ENCODE measurements at regions not wholly inside any gene's neighbourhood (a gene's known extent, or its start where the extent isn't known, plus 50 kb on each side); places are given as distances from the start of the nearest gene placed in this dataset.

DNA sequence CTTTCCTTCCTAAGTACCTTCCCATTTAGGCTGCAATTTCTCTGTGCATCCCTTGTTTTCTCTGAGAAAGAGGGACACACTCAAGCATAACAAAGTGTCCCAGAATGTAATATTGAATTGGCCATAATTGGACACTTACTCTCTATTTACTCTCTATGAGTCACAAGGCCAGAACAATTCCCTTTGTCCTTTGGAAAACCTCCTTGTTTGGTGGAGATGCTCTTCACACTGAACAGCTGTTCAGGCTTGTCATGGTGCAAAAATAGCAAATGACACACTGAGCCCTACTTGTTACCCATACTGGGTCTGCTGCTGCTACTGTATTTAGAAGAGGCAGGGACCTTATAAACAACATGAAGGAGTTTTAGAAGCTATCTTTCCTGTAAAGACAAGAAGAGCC is 1590.5 kb upstream of the TMEM132C start:
- Histone ChIP-seq H3K4me2 (no peak overlapping the region), H3F3A (ENCODE audit: insufficient read depth, low read depth) (no peaks in the 10 kb centered on the region), H3K4me1 (replicated peaks; ENCODE audit: insufficient read depth) (no peaks in the 10 kb centered on the region), H3K4me3 (no peak overlapping the region), H2AFZ (no peak overlapping the region), H3K27ac (no peak overlapping the region), H3K9me3 (ENCODE audit: insufficient read depth, low read depth) (no peaks in the 10 kb centered on the region), H3K9me2 (ENCODE audit: insufficient read depth) (no peaks in the 10 kb centered on the region), H3K36me3 (ENCODE audit: low read depth) (no peaks in the 10 kb centered on the region), H3K27me3 (ENCODE audit: insufficient read depth, low read depth) (no peaks in the 10 kb centered on the region), H4K20me1 (ENCODE audit: insufficient read depth) (no peaks in the 10 kb centered on the region), H3K79me2 (ENCODE audit: low read depth) (no peaks in the 10 kb centered on the region)
- CTCF ChIA-PET: no interaction called here
- intact Hi-C loops (cut with micrococcal nuclease; ENCODE audit: unreplicated experiment): no loop called here
- POLR2A ChIA-PET (ENCODE audit: unreplicated experiment): no interaction called here
- TF ChIP-seq, protein P1, sequence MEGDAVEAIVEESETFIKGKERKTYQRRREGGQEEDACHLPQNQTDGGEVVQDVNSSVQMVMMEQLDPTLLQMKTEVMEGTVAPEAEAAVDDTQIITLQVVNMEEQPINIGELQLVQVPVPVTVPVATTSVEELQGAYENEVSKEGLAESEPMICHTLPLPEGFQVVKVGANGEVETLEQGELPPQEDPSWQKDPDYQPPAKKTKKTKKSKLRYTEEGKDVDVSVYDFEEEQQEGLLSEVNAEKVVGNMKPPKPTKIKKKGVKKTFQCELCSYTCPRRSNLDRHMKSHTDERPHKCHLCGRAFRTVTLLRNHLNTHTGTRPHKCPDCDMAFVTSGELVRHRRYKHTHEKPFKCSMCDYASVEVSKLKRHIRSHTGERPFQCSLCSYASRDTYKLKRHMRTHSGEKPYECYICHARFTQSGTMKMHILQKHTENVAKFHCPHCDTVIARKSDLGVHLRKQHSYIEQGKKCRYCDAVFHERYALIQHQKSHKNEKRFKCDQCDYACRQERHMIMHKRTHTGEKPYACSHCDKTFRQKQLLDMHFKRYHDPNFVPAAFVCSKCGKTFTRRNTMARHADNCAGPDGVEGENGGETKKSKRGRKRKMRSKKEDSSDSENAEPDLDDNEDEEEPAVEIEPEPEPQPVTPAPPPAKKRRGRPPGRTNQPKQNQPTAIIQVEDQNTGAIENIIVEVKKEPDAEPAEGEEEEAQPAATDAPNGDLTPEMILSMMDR (conservative IDR thresholded peaks at IDR 0.05): no peak
- no peak for DNase-seq
- BruUV-seq (replicated peaks): no TSS peak

DNA sequence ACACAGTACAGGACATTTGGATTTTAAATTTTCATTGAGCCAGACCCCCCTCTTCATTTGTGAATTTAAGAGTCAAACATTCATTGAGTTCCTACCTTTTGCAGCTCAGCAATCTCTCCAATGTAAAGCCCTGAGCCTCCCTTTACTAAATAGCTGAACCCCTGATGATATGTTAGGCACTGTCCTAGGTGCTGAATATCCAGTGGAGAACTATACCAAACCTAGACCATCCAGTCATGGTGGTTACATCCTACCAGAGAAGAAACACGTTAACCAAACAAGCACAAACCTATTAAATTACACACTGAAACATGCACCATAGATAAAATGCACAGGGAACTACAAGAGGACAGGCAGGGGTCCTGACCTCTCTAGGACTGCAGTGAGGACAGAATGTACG is 1585.3 kb upstream of the TMEM132C start:
- intact Hi-C loops (cut with micrococcal nuclease; ENCODE audit: unreplicated experiment): no loop called here
- no TSS peak for BruUV-seq (replicated peaks)
- TF ChIP-seq, protein P1 (conservative IDR thresholded peaks at IDR 0.05): no peak
- no peak for TF ChIP-seq EZH2 (IDR thresholded peaks at IDR 0.05; ENCODE audit: low read depth)
- Histone ChIP-seq H2AFZ (no peak overlapping the region), H3K4me1 (replicated peaks; ENCODE audit: insufficient read depth) (no peaks in the 10 kb centered on the region), H3K79me2 (ENCODE audit: low read depth) (no peaks in the 10 kb centered on the region), H3K9me3 (ENCODE audit: insufficient read depth, low read depth) (no peaks in the 10 kb centered on the region), H3F3A (ENCODE audit: insufficient read depth, low read depth) (no peaks in the 10 kb centered on the region), H3K4me3 (no peak overlapping the region), H3K36me3 (ENCODE audit: low read depth) (no peaks in the 10 kb centered on the region), H3K9me2 (ENCODE audit: insufficient read depth) (no peaks in the 10 kb centered on the region), H3K27ac (no peak overlapping the region), H3K4me2 (no peak overlapping the region), H4K20me1 (ENCODE audit: insufficient read depth) (no peaks in the 10 kb centered on the region), H3K27me3 (ENCODE audit: insufficient read depth, low read depth) (no peaks in the 10 kb centered on the region)
- CTCF ChIA-PET: interaction anchor here (0.6 kb wide), 1 partner anchor 295 kb away, joined by 4 read pairs; no protein-coding TSS in a partner anchor
- DNase-seq: no peak
- POLR2A ChIA-PET (ENCODE audit: unreplicated experiment): no interaction called here

DNA sequence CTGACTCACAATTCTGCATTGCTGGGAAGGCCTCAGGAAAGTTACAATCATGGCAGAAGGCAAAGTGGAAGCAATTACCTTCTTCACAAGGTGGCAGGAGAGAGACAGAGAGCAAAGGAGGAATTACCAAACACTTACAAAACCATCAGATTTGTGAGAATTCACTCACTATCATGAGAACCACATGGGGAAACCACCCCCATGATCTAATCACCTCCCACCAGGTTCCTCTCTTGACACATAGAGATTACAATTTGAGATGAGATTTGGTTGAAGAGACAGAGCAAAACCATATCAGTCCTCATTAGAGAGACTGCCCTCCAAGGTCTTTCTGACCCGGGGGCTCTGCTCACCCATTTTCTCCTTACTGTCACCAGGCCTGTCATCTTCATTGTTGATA is 1582.3 kb upstream of the TMEM132C start:
- no peaks in the 10 kb centered on the region for H3K36me3 ChIP-seq (ENCODE audit: low read depth)
- H3K4me1 ChIP-seq (replicated peaks; ENCODE audit: insufficient read depth): no peaks in the 10 kb centered on the region
- no TSS peak for BruUV-seq (replicated peaks)
- CTCF ChIA-PET: no interaction called here
- POLR2A ChIA-PET (ENCODE audit: unreplicated experiment): no interaction called here
- no peak overlapping the region for H2AFZ ChIP-seq
- TF ChIP-seq, protein P1 (conservative IDR thresholded peaks at IDR 0.05): no peak
- no peak for TF ChIP-seq EZH2 (IDR thresholded peaks at IDR 0.05; ENCODE audit: low read depth)
- H3K27me3 ChIP-seq (ENCODE audit: insufficient read depth, low read depth): no peaks in the 10 kb centered on the region
- intact Hi-C loops (cut with micrococcal nuclease; ENCODE audit: unreplicated experiment): no loop called here
- H3K9me3 ChIP-seq (ENCODE audit: insufficient read depth, low read depth): no peaks in the 10 kb centered on the region
- H3F3A ChIP-seq (ENCODE audit: insufficient read depth, low read depth): no peaks in the 10 kb centered on the region
- no peaks in the 10 kb centered on the region for H3K9me2 ChIP-seq (ENCODE audit: insufficient read depth)
- no peaks in the 10 kb centered on the region for H3K79me2 ChIP-seq (ENCODE audit: low read depth)
- H3K4me2 ChIP-seq: no peak overlapping the region
- no peak overlapping the region for H3K4me3 ChIP-seq
- no peak for DNase-seq
- no peak overlapping the region for H3K27ac ChIP-seq
- no peaks in the 10 kb centered on the region for H4K20me1 ChIP-seq (ENCODE audit: insufficient read depth)
